ENCODE measurements at regions not wholly inside any gene's neighbourhood (a gene's known extent, or its start where the extent isn't known, plus 50 kb on each side); places are given as distances from the start of the nearest gene placed in this dataset.

GRCh38 chr2:15867194-15868171 is 72.9 kb upstream of the MYCN start:
- no peak for TF ChIP-seq ZNF132 (tag by site-specific recombination; IDR thresholded peaks at IDR 0.05; ENCODE audit: borderline replicate concordance)
- TF ChIP-seq ZNF404 (tag by site-specific recombination; IDR thresholded peaks at IDR 0.05), result no peak
- no peak for TF ChIP-seq ZNF211 (tag by site-specific recombination; IDR thresholded peaks at IDR 0.05; ENCODE audit: low read depth)
- TF ChIP-seq ZSCAN18 (tag by site-specific recombination; IDR thresholded peaks at IDR 0.05), result no peak
- no peak for TF ChIP-seq ZNF37A (tag by site-specific recombination; IDR thresholded peaks at IDR 0.05)
- TF ChIP-seq ZNF140 (tag by site-specific recombination; IDR thresholded peaks at IDR 0.05), result no peak
- TF ChIP-seq ZNF707 (tag by site-specific recombination; IDR thresholded peaks at IDR 0.05), result no peak
- TF ChIP-seq ZNF580 (tag by site-specific recombination; IDR thresholded peaks at IDR 0.05), result no peak
- TF ChIP-seq ZNF558 (tag by site-specific recombination; IDR thresholded peaks at IDR 0.05), result no peak
- no peak for TF ChIP-seq ZNF23 (tag by site-specific recombination; IDR thresholded peaks at IDR 0.05; ENCODE audit: borderline replicate concordance)
- no peak for TF ChIP-seq SCRT2 (tag by site-specific recombination; IDR thresholded peaks at IDR 0.05)
- TF ChIP-seq ZNF146 (tag by site-specific recombination; IDR thresholded peaks at IDR 0.05), result no peak
- TF ChIP-seq ZNF335 (tag by site-specific recombination; conservative IDR thresholded peaks at IDR 0.05), result no peak
- no peak for TF ChIP-seq ZNF223 (tag by site-specific recombination; IDR thresholded peaks at IDR 0.05)
- TF ChIP-seq ZNF2 (tag by site-specific recombination; IDR thresholded peaks at IDR 0.05), result no peak
- TF ChIP-seq ZNF561 (tag by site-specific recombination; IDR thresholded peaks at IDR 0.05; ENCODE audit: borderline replicate concordance), result no peak
- TF ChIP-seq BCL6B (tag by site-specific recombination; IDR thresholded peaks at IDR 0.05), result no peak
- no peak for TF ChIP-seq ZBTB11 (tag by site-specific recombination; conservative IDR thresholded peaks at IDR 0.05; ENCODE audit: low read depth)
- TF ChIP-seq ZSCAN5A (tag by site-specific recombination; IDR thresholded peaks at IDR 0.05), result no peak
- POLR2A ChIA-PET, result no interaction called here

More at GRCh38 chr2:15867194-15868171, 72.9 kb upstream of the MYCN start:
- H3K36me3 ChIP-seq (ENCODE audit: control insufficient read depth in 2 of 2, insufficient read depth in 1 of 2, low read length in 2 of 2), result no peaks in the 10 kb centered on the region
- H3K4me1 ChIP-seq (ENCODE audit: control insufficient read depth, insufficient read depth, low read length), result no peaks in the 10 kb centered on the region
- no peaks in the 10 kb centered on the region for H3K9me3 ChIP-seq (ENCODE audit: control insufficient read depth, insufficient read depth, low read depth, low read length)
- no peak overlapping the region for H3K4me3 ChIP-seq (ENCODE audit: low read depth, low read length)
- CTCF ChIA-PET, result interaction anchor here (0.6 kb wide), 1 partner anchor 13 kb away, joined by 3 read pairs; no protein-coding TSS in a partner anchor
- H3K27ac ChIP-seq (ENCODE audit: extremely low read depth, low read depth, low read length), result no peak overlapping the region
